HUES48 (cell line): ENCODE measurements at regions not wholly inside any gene's neighbourhood (a gene's known extent, or its start where the extent isn't known, plus 50 kb on each side); places are given as distances from the start of the nearest gene placed in this dataset.
"Not testable (repeated sequence)": the region's sequence is repeated elsewhere in the genome, so short reads cannot be mapped to it uniquely, and the experiment has no call there.

Experiments used
- H3K27ac ChIP-seq: one replicate; pipeline ENCODE4 v1.7.0; 2013; ENCODE audit warnings: low read depth, low read length, inconsistent platforms
- H3K27me3 ChIP-seq: 2 replicates; pipeline ENCODE4 v1.6.1; 2013; ENCODE audit warnings: mild to moderate bottlenecking, low read length; ENCODE audit not compliant: control insufficient read depth, insufficient read depth
- H3K36me3 ChIP-seq: 2 replicates; pipeline ENCODE4 v1.6.1; 2013; ENCODE audit warnings: low read length; ENCODE audit not compliant: control insufficient read depth, insufficient read depth
- H3K4me1 ChIP-seq: 2 replicates; pipeline ENCODE4 v1.6.1; 2013; ENCODE audit warnings: mild to moderate bottlenecking, low read length; ENCODE audit not compliant: control insufficient read depth, insufficient read depth
- H3K4me3 ChIP-seq: 2 replicates; pipeline ENCODE4 v1.5.1; 2013; ENCODE audit warnings: mild to moderate bottlenecking, low read depth, low read length
- H3K9ac ChIP-seq: 2 replicates; pipeline ENCODE4 v1.6.1; 2013; ENCODE audit warnings: mild to moderate bottlenecking, low read depth, low read length, moderate library complexity
- H3K9me3 ChIP-seq: 2 replicates; pipeline ENCODE4 v1.6.1; 2013; ENCODE audit warnings: low read length; ENCODE audit not compliant: control insufficient read depth, insufficient read depth

DNA sequence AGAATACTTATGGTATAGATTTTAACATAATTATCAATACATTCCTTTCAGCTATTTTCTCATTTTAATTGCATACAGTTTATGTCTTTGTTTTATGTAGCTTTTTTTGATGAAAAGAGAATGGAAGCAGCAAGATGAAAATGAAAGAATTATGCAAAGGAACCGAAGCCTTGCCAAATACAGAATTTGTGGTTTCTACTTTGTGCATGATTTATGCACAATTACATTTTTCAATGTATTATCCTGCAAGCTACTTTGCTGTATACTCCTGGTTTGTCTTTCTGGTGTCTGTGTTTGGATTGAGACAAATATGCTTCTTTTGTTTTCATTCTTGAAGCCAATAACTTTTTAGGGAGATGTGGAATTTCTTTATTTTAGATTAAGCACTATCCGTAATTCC, 1642.6 kb upstream of the CELF4 start:
- no peak overlapping the region for H3K27ac ChIP-seq
- no peaks in the 10 kb centered on the region for H3K36me3 ChIP-seq
- H3K4me3 ChIP-seq = no peak overlapping the region
- H3K9me3 ChIP-seq = 0 out of 2 replicates have a peak, but pooled peaks cover 2% of the 10 kb centered on the region
- H3K4me1 ChIP-seq = no peaks in the 10 kb centered on the region
- no peaks in the 10 kb centered on the region for H3K27me3 ChIP-seq
- no peak overlapping the region for H3K9ac ChIP-seq

DNA sequence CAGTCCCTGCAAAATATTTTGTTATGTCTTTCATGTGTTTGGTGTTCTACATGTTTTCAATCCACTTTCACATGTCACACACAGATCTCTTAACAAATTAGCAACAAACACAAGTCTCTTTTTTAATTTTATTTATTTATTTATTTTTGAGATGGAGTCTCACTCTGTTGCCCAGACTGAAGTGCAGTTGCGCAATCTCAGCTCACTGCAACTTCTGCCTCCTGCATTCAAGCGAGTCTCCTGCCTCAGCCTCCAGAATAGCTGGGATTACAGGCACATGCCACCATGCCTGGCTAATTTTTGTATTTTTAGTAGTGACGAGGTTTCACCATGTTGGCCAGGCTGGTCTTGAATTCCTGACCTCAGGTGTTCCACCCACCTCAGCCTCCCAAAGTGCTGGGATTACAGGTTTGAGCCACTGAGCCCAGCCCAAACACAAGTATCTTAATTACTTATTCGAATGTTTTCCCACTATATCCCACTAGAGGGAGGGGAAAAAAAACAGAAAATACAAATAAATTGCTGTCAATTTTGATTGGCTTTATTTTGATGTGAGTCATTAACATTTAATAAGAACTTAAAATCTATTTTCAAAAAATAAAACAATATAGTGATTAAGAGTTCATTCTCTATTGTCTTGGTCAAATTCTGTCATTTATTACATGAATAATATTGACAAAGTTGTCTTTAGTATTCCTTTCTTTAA, 1641.0 kb upstream of the CELF4 start:
- H3K4me3 ChIP-seq, H3K9ac ChIP-seq, H3K27ac ChIP-seq, H3K27me3 ChIP-seq, H3K4me1 ChIP-seq, H3K36me3 ChIP-seq, H3K9me3 ChIP-seq: not testable (repeated sequence)

DNA sequence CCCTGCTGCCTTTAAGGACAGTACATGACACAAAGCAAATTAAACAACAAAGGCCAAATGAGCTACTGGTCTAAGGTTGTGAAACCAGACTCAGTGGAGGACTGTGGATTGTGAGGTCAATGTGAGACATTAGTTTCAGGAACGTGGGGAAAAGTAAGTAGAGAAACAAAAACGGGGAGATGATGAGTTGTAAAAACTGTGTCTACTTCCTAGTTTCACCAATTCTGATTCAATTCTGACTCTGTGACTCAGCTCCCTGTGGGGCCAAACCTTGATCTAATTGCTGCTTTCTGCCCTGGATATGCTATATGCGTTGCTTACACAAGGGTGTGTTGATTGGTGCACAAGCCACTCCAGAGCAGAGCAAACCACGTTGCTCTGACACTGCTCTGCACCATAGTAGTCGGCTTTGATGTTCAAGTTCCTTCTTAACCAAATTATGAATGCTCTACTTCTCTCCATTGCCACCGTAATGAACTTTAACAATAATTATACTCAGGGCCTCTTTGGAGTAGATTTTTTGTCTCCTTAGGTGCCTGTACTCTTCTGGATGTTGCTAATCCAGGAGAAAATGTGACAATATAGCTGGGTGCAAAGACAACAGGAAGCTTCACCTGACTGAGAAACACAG, 1640.1 kb upstream of the CELF4 start:
- H3K36me3 ChIP-seq = no peaks in the 10 kb centered on the region

GRCh38 chr18:39200153-39200552, 1634.6 kb upstream of the CELF4 start:
- no peak overlapping the region for H3K27ac ChIP-seq
- no peaks in the 10 kb centered on the region for H3K4me1 ChIP-seq
- H3K9me3 ChIP-seq = no peaks in the 10 kb centered on the region
- H3K9ac ChIP-seq = no peak overlapping the region
- no peaks in the 10 kb centered on the region for H3K36me3 ChIP-seq
- H3K4me3 ChIP-seq = no peak overlapping the region
- no peaks in the 10 kb centered on the region for H3K27me3 ChIP-seq

More for the DNA sequence above, 1640.1 kb upstream of the CELF4 start:
- Histone ChIP-seq H3K9ac (no peak overlapping the region), H3K4me1 (no peaks in the 10 kb centered on the region), H3K27me3 (no peaks in the 10 kb centered on the region), H3K9me3 (no peaks in the 10 kb centered on the region), H3K4me3 (no peak overlapping the region), H3K27ac (no peak overlapping the region)

DNA sequence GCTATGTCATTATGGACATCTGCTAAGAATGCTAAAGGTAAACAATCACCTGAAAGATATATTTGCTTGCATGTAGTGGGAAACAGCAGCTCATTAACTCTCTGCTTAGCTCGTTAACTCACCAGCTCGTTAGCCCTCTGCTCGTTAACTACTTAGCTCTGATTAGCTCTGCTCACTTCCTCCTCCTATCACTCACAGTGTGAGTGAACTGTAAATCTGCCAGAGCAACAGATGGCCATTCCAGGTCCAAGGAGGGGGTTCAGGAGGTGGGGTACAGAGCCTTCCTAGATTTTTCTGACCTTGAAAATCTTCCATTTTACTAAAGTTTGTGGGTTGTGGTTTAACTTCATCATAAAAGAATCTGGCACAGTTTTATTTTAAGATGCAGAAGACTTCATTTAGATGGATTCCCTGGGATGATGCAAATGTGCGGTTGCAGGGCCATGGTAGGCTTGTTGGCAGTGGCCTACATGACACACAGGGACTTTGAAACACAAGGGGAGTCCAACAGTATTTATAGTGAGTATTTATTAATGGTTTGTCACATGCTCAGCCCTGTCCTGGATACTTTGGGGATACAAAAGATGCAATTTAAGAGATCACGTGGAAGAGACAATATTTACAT, 1633.7 kb upstream of the CELF4 start:
- no peaks in the 10 kb centered on the region for H3K9me3 ChIP-seq
- no peaks in the 10 kb centered on the region for H3K4me1 ChIP-seq
- no peaks in the 10 kb centered on the region for H3K36me3 ChIP-seq
- no peak overlapping the region for H3K27ac ChIP-seq
- no peaks in the 10 kb centered on the region for H3K27me3 ChIP-seq
- H3K4me3 ChIP-seq = no peak overlapping the region
- no peak overlapping the region for H3K9ac ChIP-seq

GRCh38 chr18:39198376-39198775, 1632.8 kb upstream of the CELF4 start:
- no peak overlapping the region for H3K4me3 ChIP-seq
- no peak overlapping the region for H3K9ac ChIP-seq
- H3K36me3 ChIP-seq = no peaks in the 10 kb centered on the region
- no peaks in the 10 kb centered on the region for H3K27me3 ChIP-seq
- H3K9me3 ChIP-seq = no peaks in the 10 kb centered on the region
- no peaks in the 10 kb centered on the region for H3K4me1 ChIP-seq
- H3K27ac ChIP-seq = no peak overlapping the region

DNA sequence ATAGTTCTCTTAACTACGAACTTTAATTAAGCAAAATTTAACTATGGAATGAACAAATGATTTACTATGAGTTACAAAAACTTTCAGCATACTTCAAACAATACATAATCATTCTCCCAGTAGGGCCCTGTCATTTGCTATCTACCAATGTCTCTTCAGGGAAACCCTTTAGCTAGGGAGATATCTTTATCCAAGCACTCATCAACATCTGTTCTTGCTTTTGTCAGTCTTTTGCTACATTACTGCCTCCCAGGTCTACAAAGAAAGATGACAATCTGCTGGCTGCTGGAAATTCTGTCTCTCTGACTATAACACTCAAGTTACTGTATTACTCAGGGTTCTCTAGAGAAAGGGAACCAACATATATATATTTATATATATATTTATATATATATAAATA, 1626.3 kb upstream of the CELF4 start:
- Histone ChIP-seq H3K4me3 (no peak overlapping the region), H3K9me3 (no peaks in the 10 kb centered on the region), H3K27me3 (no peaks in the 10 kb centered on the region), H3K4me1 (peaks cover 10% of the 10 kb centered on the region), H3K36me3 (no peaks in the 10 kb centered on the region), H3K27ac (no peak overlapping the region), H3K9ac (no peak overlapping the region)

DNA sequence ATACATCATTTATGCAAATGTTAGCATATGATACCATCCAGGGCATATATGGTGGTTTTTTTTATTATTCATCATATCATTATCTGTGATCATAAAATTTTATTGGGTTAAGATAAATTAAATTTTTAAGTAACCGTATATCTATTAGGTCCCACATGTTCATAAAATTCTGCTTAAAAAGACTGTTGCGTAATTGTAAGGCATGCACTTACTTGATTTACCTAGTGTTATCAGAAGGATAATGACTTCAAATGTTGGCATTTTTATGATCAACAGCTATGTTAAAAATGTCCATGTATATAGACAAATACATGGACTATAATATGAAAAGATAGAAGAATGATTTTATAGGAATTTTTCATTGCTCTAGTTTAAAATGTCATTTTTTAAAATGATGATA, 1625.5 kb upstream of the CELF4 start:
- no peaks in the 10 kb centered on the region for H3K36me3 ChIP-seq
- no peak overlapping the region for H3K4me3 ChIP-seq
- no peaks in the 10 kb centered on the region for H3K9me3 ChIP-seq
- peaks cover 10% of the 10 kb centered on the region for H3K4me1 ChIP-seq
- H3K9ac ChIP-seq = no peak overlapping the region
- no peak overlapping the region for H3K27ac ChIP-seq
- H3K27me3 ChIP-seq = no peaks in the 10 kb centered on the region

DNA sequence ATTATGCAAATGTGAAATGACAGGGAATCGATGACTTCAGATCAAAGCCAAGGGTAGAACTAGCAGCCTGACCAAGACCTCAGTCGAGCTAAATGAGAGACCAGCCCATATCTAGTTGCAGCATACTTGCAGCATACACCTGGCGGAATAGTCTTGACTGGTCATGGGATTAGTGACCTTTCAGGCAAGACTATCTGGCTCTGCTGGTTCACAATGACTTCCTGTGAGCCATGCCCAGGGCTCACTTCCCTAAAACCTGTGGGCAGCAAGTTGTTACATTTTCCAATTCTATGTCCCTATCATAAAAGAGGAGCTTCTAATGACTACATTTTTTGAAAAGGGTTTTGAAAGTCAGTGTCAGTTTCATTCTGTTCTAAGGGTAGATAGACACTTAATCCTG, 1624.9 kb upstream of the CELF4 start:
- Histone ChIP-seq H3K4me1 (peaks cover 10% of the 10 kb centered on the region), H3K27ac (no peak overlapping the region), H3K4me3 (no peak overlapping the region), H3K9ac (no peak overlapping the region), H3K27me3 (no peaks in the 10 kb centered on the region), H3K9me3 (no peaks in the 10 kb centered on the region), H3K36me3 (no peaks in the 10 kb centered on the region)

GRCh38 chr18:39188278-39188677, 1622.7 kb upstream of the CELF4 start:
- no peak overlapping the region for H3K9ac ChIP-seq
- peaks cover 10% of the 10 kb centered on the region for H3K4me1 ChIP-seq
- no peak overlapping the region for H3K4me3 ChIP-seq
- H3K9me3 ChIP-seq = no peaks in the 10 kb centered on the region
- H3K27ac ChIP-seq = no peak overlapping the region
- no peaks in the 10 kb centered on the region for H3K36me3 ChIP-seq
- H3K27me3 ChIP-seq = no peaks in the 10 kb centered on the region

- H3K4me3 ChIP-seq = no peak overlapping the region
- no peaks in the 10 kb centered on the region for H3K9me3 ChIP-seq
- no peaks in the 10 kb centered on the region for H3K27me3 ChIP-seq
- no peak overlapping the region for H3K9ac ChIP-seq
- H3K27ac ChIP-seq = no peak overlapping the region
- no peaks in the 10 kb centered on the region for H3K36me3 ChIP-seq
- peaks cover 10% of the 10 kb centered on the region for H3K4me1 ChIP-seq
These were observed 1620.4 kb upstream of the CELF4 start for GRCh38 chr18:39186008-39186407.
